Right cardiac atrium (tissue), 5 donors: ENCODE measurements at regions not wholly inside any gene's neighbourhood (a gene's known extent, or its start where the extent isn't known, plus 50 kb on each side); places are given as distances from the start of the nearest gene placed in this dataset.

Experiments
- ATAC-seq, 2 donors: fragments of 200-7000 bp; cut with Tn5 transposase; one replicate each; pipeline versions ENCODE4 v1.8.0 to v1.9.1; 2020; ENCODE audit warnings: moderate library complexity in 2 of 2, mild to moderate bottlenecking in 1 of 2
- DNase-seq, 3 donors: peaks; one replicate each; pipeline ENCODE4 v3.0.0-alpha.2; 2020
- H3K27ac ChIP-seq: one replicate; pipeline ENCODE4 v1.5.1; 2013; ENCODE audit warnings: mild to moderate bottlenecking, low read length, control low read depth, moderate library complexity
- H3K27me3 ChIP-seq: one replicate; pipeline ENCODE4 v1.6.1; 2013; ENCODE audit not compliant: control insufficient read depth, insufficient read depth
- H3K4me1 ChIP-seq: one replicate; pipeline ENCODE4 v1.6.1; 2013; ENCODE audit warnings: low read length; ENCODE audit not compliant: control insufficient read depth, insufficient read depth
- H3K4me3 ChIP-seq: one replicate; pipeline ENCODE4 v1.5.1; 2013; ENCODE audit warnings: low read length, control low read depth
- H3K9me3 ChIP-seq: one replicate; pipeline ENCODE4 v1.6.1; 2013; ENCODE audit warnings: low read length; ENCODE audit not compliant: control insufficient read depth
- WGBS: extraction: QIAGEN DNeasy Blood & Tissue Kit; methylation state at CpG from one replicate; pipeline ENCODE4 v1.1.7; 2013; 5-methylcytosine and 5-hydroxymethylcytosine counted together
- intact Hi-C, 4 donors: fragments of 100-400 bp; cut with DNase I; formaldehyde crosslinking; loops; one replicate each; pipeline versions ENCODE4 v1.11.0 to v1.14.0; 2022 to 2023
- donor health status: healthy with polysubstance abuse.
- donor health status: DM: no; HTN: yes; CAD: no.
- donor health status: DM: no; HTN: no; CAD: no.
- donor health status: DM: no; HTN: yes; CAD: no; lungs with severe emphysema.
- donor health status: DM: yes; HTN: yes; CAD: no.

GRCh38 chr9:119831309-119831708 is 462.1 kb upstream of the BRINP1 start:
- intact Hi-C loops: no loop called here
- ATAC-seq (no peak), DNase-seq (no peak)
- Histone ChIP-seq H3K9me3 (no peaks in the 10 kb centered on the region), H3K4me3 (no peak overlapping the region), H3K27ac (no peak overlapping the region), H3K27me3 (no peaks in the 10 kb centered on the region), H3K4me1 (no peaks in the 10 kb centered on the region)
- 92% methylated on average over 2 of the region's 2 CpGs for WGBS

DNA sequence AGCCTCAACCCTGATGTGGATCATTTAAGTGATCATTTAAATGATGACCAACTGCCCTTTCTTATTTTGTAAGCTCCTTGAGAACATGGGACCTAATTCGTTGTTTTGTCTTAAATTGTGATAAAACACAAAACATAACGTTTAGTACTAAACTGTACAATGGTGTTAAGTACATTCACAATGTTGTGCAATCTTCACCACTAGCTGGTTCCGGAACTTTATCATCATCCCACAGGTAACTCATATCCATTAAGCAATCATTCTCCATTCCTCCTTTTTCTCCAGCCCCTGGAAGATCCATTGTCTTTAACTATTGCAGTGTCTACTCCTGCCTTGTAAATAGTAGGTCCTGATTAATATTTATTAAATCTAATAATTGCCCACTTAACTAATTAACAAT is 460.5 kb upstream of the BRINP1 start:
- WGBS: 85% methylated on average over 3 of the region's 3 CpGs
- intact Hi-C loops: no loop called here

GRCh38 chr9:119829186-119829585 is 460.0 kb upstream of the BRINP1 start:
- Histone ChIP-seq H3K4me3 (no peak overlapping the region), H3K4me1 (no peaks in the 10 kb centered on the region), H3K9me3 (no peaks in the 10 kb centered on the region), H3K27ac (no peak overlapping the region), H3K27me3 (no peaks in the 10 kb centered on the region)
- ATAC-seq (no peak), DNase-seq (no peak)
- intact Hi-C loops: no loop called here
- WGBS: 85% methylated on average over 2 of the region's 2 CpGs

More for the DNA sequence above, 460.5 kb upstream of the BRINP1 start:
- Histone ChIP-seq H3K4me1 (no peaks in the 10 kb centered on the region), H3K27ac (no peak overlapping the region), H3K4me3 (no peak overlapping the region), H3K9me3 (no peaks in the 10 kb centered on the region), H3K27me3 (no peaks in the 10 kb centered on the region)
- no peak for ATAC-seq
- no peak for DNase-seq

GRCh38 chr9:119827526-119827925 is 458.3 kb upstream of the BRINP1 start:
- DNase-seq (peak in 1 of 3 donors; percentile 29), ATAC-seq (peak in 1 of 2 donors; percentile 39)
- Histone ChIP-seq H3K27me3 (no peaks in the 10 kb centered on the region), H3K9me3 (no peaks in the 10 kb centered on the region), H3K27ac (no peak overlapping the region), H3K4me1 (no peaks in the 10 kb centered on the region), H3K4me3 (no peak overlapping the region)
- intact Hi-C loops: no loop called here
- WGBS: 73% methylated on average over 4 of the region's 4 CpGs

DNA sequence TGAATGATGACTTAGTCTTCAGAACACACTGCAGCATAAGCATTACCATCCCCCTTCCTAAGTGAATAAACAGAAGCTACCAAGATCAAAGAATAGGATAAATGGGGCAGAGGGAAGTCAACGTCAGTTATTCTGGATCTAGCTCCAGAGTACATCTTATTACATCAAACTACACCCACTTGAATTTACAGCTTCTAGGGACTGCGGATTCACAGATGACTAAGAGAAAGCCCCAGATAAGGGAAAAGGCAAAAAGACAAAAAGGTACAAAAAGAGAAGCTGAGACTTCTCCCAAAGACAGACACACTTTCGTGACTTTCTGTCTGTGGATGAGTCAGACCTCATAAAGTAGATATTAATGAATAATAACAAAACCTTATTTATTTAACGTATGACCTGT is 457.9 kb upstream of the BRINP1 start:
- DNase-seq: no peak
- H3K27me3 ChIP-seq: no peaks in the 10 kb centered on the region
- no peak overlapping the region for H3K4me3 ChIP-seq
- H3K27ac ChIP-seq: no peak overlapping the region
- H3K9me3 ChIP-seq: no peaks in the 10 kb centered on the region
- no peak for ATAC-seq
- H3K4me1 ChIP-seq: no peaks in the 10 kb centered on the region
- intact Hi-C loops: no loop called here
- WGBS: 33% methylated on average over 4 of the region's 4 CpGs

GRCh38 chr9:119818726-119819435 is 449.6 kb upstream of the BRINP1 start:
- intact Hi-C loops: no loop called here
- no peak for DNase-seq
- Histone ChIP-seq H3K4me1 (no peaks in the 10 kb centered on the region), H3K9me3 (no peaks in the 10 kb centered on the region), H3K27me3 (no peaks in the 10 kb centered on the region), H3K27ac (no peak overlapping the region), H3K4me3 (no peak overlapping the region)
- 89% methylated on average over 5 of the region's 5 CpGs for WGBS
- no peak for ATAC-seq

GRCh38 chr9:119810645-119811429 is 441.6 kb upstream of the BRINP1 start:
- 68% methylated on average over 9 of the region's 9 CpGs for WGBS
- DNase-seq (peak in 2 of 3 donors; percentile 17 to 40), ATAC-seq (peak; percentile 47 to 52)
- Histone ChIP-seq H3K27ac (no peak overlapping the region), H3K9me3 (no peaks in the 10 kb centered on the region), H3K4me1 (no peaks in the 10 kb centered on the region), H3K4me3 (no peak overlapping the region), H3K27me3 (no peaks in the 10 kb centered on the region)
- intact Hi-C loops: no loop called here

DNA sequence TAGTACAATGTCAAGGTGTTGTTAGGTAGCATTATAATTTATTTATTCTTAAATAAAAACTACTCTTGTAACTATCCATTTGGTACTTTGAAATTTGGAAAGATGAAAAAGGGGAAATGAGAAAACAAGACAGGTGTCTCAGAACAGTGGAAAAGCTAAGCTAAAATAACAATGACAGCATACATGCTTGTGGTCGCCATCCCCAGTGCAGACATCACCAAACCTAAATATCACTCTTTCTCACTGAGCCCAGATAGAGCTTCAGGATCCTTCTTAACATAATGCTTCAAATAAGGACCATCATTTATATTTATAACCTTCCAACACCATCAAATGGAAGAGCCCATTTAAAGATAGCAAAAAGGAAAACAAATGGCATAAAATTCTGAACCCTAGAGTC is 434.4 kb upstream of the BRINP1 start:
- Histone ChIP-seq H3K4me1 (no peaks in the 10 kb centered on the region), H3K9me3 (no peaks in the 10 kb centered on the region), H3K4me3 (no peak overlapping the region), H3K27ac (no peak overlapping the region), H3K27me3 (no peaks in the 10 kb centered on the region)
- intact Hi-C loops: no loop called here
- WGBS: 97% methylated on average over 1 of the region's 1 CpG
- ATAC-seq (no peak), DNase-seq (no peak)

GRCh38 chr9:119802621-119803020 is 433.4 kb upstream of the BRINP1 start:
- 18% methylated on average over 6 of the region's 6 CpGs for WGBS
- peak overlapping the region; percentile 67 for H3K27ac ChIP-seq
- H3K4me1 ChIP-seq: no peaks in the 10 kb centered on the region
- H3K4me3 ChIP-seq: no peak overlapping the region
- no peaks in the 10 kb centered on the region for H3K9me3 ChIP-seq
- DNase-seq: peak; percentile 36 to 77 (median 74)
- intact Hi-C loops: no loop called here
- no peaks in the 10 kb centered on the region for H3K27me3 ChIP-seq
- peak; percentile 86 to 93 for ATAC-seq

- intact Hi-C loops: no loop called here
- 52% methylated on average over 3 of the region's 3 CpGs for WGBS
Observed at GRCh38 chr9:119802133-119802532, 432.9 kb upstream of the BRINP1 start.

GRCh38 chr9:119801311-119801710 is 432.1 kb upstream of the BRINP1 start:
- WGBS: 79% methylated on average over 4 of the region's 4 CpGs
- Histone ChIP-seq H3K27me3 (no peaks in the 10 kb centered on the region), H3K9me3 (no peaks in the 10 kb centered on the region), H3K4me3 (no peak overlapping the region), H3K4me1 (no peaks in the 10 kb centered on the region), H3K27ac (no peak overlapping the region)
- intact Hi-C loops: no loop called here
- ATAC-seq (no peak), DNase-seq (no peak)

More at GRCh38 chr9:119802133-119802532, 432.9 kb upstream of the BRINP1 start:
- no peak overlapping the region for H3K27ac ChIP-seq
- H3K27me3 ChIP-seq: no peaks in the 10 kb centered on the region
- H3K9me3 ChIP-seq: no peaks in the 10 kb centered on the region
- DNase-seq: no peak
- H3K4me1 ChIP-seq: no peaks in the 10 kb centered on the region
- H3K4me3 ChIP-seq: no peak overlapping the region
- no peak for ATAC-seq
